ENCODE measurements at regions not wholly inside any gene's neighbourhood (a gene's known extent, or its start where the extent isn't known, plus 50 kb on each side); places are given as distances from the start of the nearest gene placed in this dataset.

DNA sequence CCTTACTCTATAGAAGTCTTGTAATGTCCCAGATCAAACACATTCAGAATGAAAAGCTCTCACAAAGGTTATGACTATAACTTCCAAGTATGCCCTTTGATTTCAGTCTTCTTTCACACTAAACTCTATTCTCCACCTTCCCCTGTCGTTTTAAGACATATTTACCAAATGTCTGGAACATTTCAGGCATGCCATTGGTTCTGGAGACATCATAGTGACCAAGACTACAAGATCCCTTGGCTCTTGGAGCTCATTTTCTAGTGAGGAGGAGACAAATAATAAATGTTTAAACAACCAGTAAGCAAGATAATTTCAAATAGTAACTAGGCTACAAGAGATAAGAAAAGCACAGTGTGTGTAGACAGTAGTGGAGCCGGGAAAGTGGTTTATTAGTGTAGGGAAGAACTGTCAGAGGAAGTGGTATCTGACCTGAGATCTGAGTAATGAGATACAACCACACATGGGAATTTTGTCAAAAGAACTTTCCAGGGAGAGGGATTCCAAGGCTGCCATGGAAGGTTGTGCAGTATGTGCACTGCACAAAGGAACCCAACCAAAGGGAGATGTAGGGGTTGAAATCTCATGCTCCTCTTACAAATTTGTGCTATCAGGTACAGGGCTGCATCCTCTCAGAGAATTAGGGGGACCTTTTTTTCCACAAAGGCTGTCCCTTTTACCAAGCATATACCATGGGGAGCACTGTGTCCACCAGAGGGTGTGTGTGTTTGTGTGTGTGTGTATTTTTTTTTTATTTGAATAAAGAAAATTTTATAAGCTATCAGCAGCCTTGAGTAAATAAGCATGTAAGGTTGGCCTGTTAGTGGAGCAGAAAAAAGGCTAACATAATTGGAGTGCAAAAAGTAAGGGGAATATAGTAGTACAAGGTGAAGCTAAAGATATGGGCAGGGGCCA, 1279.1 kb upstream of the WWC1 start:
- 25% methylated on average over 2 of the region's 2 CpGs for WGBS
- no peak for TF ChIP-seq JUND (IDR thresholded peaks at IDR 0.05)
- TF ChIP-seq, protein P1, sequence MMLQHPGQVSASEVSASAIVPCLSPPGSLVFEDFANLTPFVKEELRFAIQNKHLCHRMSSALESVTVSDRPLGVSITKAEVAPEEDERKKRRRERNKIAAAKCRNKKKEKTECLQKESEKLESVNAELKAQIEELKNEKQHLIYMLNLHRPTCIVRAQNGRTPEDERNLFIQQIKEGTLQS (IDR thresholded peaks at IDR 0.05) = no peak
- TF ChIP-seq HNF4A (conservative IDR thresholded peaks at IDR 0.05) = no peak
- TF ChIP-seq GABPA (IDR thresholded peaks at IDR 0.05 in 1 of 2, conservative IDR thresholded peaks at IDR 0.05 in 1 of 2) = no peak
- TF ChIP-seq YY1 (IDR thresholded peaks at IDR 0.05) = no peak
- no peak for TF ChIP-seq SP1 (IDR thresholded peaks at IDR 0.05)
- no peak for TF ChIP-seq NR2F2 (IDR thresholded peaks at IDR 0.05)
- TF ChIP-seq EGR1 (IDR thresholded peaks at IDR 0.05; ENCODE audit: low read depth in 2 of 2) = no peak
- no peaks in the 10 kb centered on the region for H3K9me3 ChIP-seq (ENCODE audit: control insufficient read depth in 4 of 4, low read length in 3 of 4)
- no peaks in the 10 kb centered on the region for H3K36me3 ChIP-seq (ENCODE audit: control insufficient read depth in 4 of 4, insufficient read depth in 3 of 4, low read depth in 1 of 4, low read length in 3 of 4)
- no peaks in the 10 kb centered on the region for H3K4me1 ChIP-seq (ENCODE audit: control insufficient read depth in 4 of 4, insufficient read depth in 4 of 4, low read length in 3 of 4)
- no peak for DNase-seq (ENCODE audit: low spot score)
- peaks cover 0 to 5% (median 0%) of the 10 kb centered on the region in 4 donors for H3K27me3 ChIP-seq (ENCODE audit: control insufficient read depth in 4 of 4, insufficient read depth in 4 of 4, low read length in 3 of 4)
- no peak overlapping the region for H3K9ac ChIP-seq (ENCODE audit: low read depth in 1 of 2, low read length in 2 of 2)
- no peak overlapping the region for H3K4me3 ChIP-seq (ENCODE audit: low read depth in 1 of 3, low read length in 3 of 3)
- H3K27ac ChIP-seq (ENCODE audit: low read depth in 1 of 2, low read length in 2 of 2) = no peak overlapping the region

DNA sequence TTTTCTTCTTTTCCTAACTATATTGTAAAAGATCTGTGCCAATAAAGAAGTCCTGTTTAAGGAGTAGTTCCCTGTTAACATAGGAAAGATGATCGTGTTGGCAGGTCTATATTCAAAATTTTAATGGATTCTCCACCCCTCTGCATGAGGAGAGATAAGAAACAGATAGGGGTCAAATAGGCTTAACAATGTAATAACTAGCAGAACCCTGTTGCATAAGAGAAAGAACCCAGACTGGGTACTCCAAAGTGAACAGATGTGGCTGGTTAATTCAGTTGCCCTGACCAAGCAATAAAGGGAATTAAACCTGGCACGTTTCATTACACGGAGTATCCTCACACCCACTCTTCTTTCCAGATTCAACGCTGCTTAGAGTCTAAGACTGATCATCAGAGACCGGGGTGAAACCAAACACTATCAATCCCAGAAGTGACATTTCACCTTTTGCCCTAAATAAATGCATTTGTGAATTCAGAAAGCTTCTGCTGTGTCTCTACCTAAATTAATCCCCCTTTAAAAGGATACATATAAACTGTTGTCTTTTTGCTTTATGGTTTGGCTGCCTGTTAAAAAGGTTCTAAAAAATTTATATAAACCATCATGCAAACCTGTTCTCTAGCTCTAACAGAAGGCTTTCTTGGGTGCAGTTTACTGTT, 1276.9 kb upstream of the WWC1 start:
- Histone ChIP-seq H3K9me3 (ENCODE audit: control insufficient read depth in 4 of 4, low read length in 3 of 4) (no peaks in the 10 kb centered on the region), H3K9ac (ENCODE audit: low read depth in 1 of 2, low read length in 2 of 2) (no peak overlapping the region), H3K27ac (ENCODE audit: low read depth in 1 of 2, low read length in 2 of 2) (no peak overlapping the region), H3K36me3 (ENCODE audit: control insufficient read depth in 4 of 4, insufficient read depth in 3 of 4, low read depth in 1 of 4, low read length in 3 of 4) (no peaks in the 10 kb centered on the region), H3K4me1 (ENCODE audit: control insufficient read depth in 4 of 4, insufficient read depth in 4 of 4, low read length in 3 of 4) (no peaks in the 10 kb centered on the region), H3K27me3 (ENCODE audit: control insufficient read depth in 4 of 4, insufficient read depth in 4 of 4, low read length in 3 of 4) (peaks cover 0 to 3% (median 0%) of the 10 kb centered on the region in 4 donors), H3K4me3 (ENCODE audit: low read depth in 1 of 3, low read length in 3 of 3) (no peak overlapping the region)
- WGBS = 62% methylated on average over 5 of the region's 5 CpGs
- TF ChIP-seq, protein P2, sequence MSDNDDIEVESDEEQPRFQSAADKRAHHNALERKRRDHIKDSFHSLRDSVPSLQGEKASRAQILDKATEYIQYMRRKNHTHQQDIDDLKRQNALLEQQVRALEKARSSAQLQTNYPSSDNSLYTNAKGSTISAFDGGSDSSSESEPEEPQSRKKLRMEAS (IDR thresholded peaks at IDR 0.05) = no peak
- TF ChIP-seq, protein P3, sequence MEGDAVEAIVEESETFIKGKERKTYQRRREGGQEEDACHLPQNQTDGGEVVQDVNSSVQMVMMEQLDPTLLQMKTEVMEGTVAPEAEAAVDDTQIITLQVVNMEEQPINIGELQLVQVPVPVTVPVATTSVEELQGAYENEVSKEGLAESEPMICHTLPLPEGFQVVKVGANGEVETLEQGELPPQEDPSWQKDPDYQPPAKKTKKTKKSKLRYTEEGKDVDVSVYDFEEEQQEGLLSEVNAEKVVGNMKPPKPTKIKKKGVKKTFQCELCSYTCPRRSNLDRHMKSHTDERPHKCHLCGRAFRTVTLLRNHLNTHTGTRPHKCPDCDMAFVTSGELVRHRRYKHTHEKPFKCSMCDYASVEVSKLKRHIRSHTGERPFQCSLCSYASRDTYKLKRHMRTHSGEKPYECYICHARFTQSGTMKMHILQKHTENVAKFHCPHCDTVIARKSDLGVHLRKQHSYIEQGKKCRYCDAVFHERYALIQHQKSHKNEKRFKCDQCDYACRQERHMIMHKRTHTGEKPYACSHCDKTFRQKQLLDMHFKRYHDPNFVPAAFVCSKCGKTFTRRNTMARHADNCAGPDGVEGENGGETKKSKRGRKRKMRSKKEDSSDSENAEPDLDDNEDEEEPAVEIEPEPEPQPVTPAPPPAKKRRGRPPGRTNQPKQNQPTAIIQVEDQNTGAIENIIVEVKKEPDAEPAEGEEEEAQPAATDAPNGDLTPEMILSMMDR (IDR thresholded peaks at IDR 0.05; ENCODE audit: low read depth, low read length, missing input control) = no peak
- TF ChIP-seq NR2F2 (IDR thresholded peaks at IDR 0.05) (no peak), TAF1 (conservative IDR thresholded peaks at IDR 0.05) (no peak), JUND (IDR thresholded peaks at IDR 0.05) (no peak), GABPA (IDR thresholded peaks at IDR 0.05 in 1 of 2, conservative IDR thresholded peaks at IDR 0.05 in 1 of 2) (no peak), YY1 (IDR thresholded peaks at IDR 0.05) (no peak)
- DNase-seq (ENCODE audit: low spot score) = no peak

DNA sequence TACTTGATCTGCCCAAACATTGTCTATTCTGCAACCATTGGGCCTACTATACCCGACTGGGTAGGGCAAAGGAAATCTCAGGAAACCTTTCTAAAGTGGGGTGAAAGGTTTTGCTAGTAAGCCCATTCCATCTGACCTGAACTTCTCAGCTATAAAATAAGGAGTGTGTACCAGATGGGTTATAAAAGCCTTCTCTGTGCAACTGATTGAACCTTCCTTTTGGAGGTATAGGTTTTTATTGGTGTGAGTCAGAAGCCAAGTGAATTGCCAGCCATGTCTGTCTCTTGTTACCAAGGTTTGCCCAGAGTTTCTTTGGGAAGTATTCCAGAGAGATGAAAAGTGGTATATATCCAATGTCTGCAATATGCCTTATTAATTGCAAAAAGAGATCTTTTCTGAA, 1271.0 kb upstream of the WWC1 start:
- Histone ChIP-seq H3K4me3 (ENCODE audit: low read depth in 1 of 3, low read length in 3 of 3) (no peak overlapping the region), H3K9ac (ENCODE audit: low read depth in 1 of 2, low read length in 2 of 2) (no peak overlapping the region), H3K27me3 (ENCODE audit: control insufficient read depth in 4 of 4, insufficient read depth in 4 of 4, low read length in 3 of 4) (no peaks in the 10 kb centered on the region), H3K36me3 (ENCODE audit: control insufficient read depth in 4 of 4, insufficient read depth in 3 of 4, low read depth in 1 of 4, low read length in 3 of 4) (no peaks in the 10 kb centered on the region), H3K27ac (ENCODE audit: low read depth in 1 of 2, low read length in 2 of 2) (no peak overlapping the region), H3K4me1 (ENCODE audit: control insufficient read depth in 4 of 4, insufficient read depth in 4 of 4, low read length in 3 of 4) (no peaks in the 10 kb centered on the region), H3K9me3 (ENCODE audit: control insufficient read depth in 4 of 4, low read length in 3 of 4) (no peaks in the 10 kb centered on the region)
- WGBS = 57% methylated on average over 1 of the region's 1 CpG
- no peak for DNase-seq (ENCODE audit: low spot score)
- TF ChIP-seq, protein P4, sequence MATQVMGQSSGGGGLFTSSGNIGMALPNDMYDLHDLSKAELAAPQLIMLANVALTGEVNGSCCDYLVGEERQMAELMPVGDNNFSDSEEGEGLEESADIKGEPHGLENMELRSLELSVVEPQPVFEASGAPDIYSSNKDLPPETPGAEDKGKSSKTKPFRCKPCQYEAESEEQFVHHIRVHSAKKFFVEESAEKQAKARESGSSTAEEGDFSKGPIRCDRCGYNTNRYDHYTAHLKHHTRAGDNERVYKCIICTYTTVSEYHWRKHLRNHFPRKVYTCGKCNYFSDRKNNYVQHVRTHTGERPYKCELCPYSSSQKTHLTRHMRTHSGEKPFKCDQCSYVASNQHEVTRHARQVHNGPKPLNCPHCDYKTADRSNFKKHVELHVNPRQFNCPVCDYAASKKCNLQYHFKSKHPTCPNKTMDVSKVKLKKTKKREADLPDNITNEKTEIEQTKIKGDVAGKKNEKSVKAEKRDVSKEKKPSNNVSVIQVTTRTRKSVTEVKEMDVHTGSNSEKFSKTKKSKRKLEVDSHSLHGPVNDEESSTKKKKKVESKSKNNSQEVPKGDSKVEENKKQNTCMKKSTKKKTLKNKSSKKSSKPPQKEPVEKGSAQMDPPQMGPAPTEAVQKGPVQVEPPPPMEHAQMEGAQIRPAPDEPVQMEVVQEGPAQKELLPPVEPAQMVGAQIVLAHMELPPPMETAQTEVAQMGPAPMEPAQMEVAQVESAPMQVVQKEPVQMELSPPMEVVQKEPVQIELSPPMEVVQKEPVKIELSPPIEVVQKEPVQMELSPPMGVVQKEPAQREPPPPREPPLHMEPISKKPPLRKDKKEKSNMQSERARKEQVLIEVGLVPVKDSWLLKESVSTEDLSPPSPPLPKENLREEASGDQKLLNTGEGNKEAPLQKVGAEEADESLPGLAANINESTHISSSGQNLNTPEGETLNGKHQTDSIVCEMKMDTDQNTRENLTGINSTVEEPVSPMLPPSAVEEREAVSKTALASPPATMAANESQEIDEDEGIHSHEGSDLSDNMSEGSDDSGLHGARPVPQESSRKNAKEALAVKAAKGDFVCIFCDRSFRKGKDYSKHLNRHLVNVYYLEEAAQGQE (IDR thresholded peaks at IDR 0.05) = no peak
- no peak for TF ChIP-seq RAD21 (IDR thresholded peaks at IDR 0.05)
- no peak for TF ChIP-seq RXRA (IDR thresholded peaks at IDR 0.05)

All from liver (tissue), 8 donors.